WTC11 (cell line): ENCODE measurements at regions not wholly inside any gene's neighbourhood (a gene's known extent, or its start where the extent isn't known, plus 50 kb on each side); places are given as distances from the start of the nearest gene placed in this dataset.

ENCODE experiments used
- ATAC-seq: fragments of 200-7000 bp; cut with Tn5 transposase; 2 replicates; pipeline ENCODE4 v1.10.0; 2021; ENCODE audit warnings: mild to moderate bottlenecking, moderate library complexity
- CTCF ChIA-PET: fragments of 300-600 bp; sonication (Branson Sonifier 250); formaldehyde crosslinking; loops from one replicate; lab custom pipeline; 2021; ENCODE audit warnings: antibody characterized with exemption; lab: Charles Lee
- POLR2A ChIA-PET: fragments of 350-600 bp; sonication (Branson Sonifier 250); formaldehyde crosslinking; loops from one replicate; lab custom pipeline; 2021; ENCODE audit warnings: antibody characterized with exemption; lab: Charles Lee
- DNase-seq: peaks from one replicate; pipeline ENCODE4 v3.0.0; 2021; ENCODE audit warnings: low spot score
- H3K27ac Mint-ChIP-seq: 2 replicates; pipeline ENCODE4 v1.8.0; 2021; ENCODE audit warnings: mixed read lengths
- H3K27me3 Mint-ChIP-seq: 2 replicates; pipeline ENCODE4 v1.8.0; 2021; ENCODE audit warnings: low read depth, mild to moderate bottlenecking, moderate library complexity, mixed read lengths
- H3K36me3 Mint-ChIP-seq: 2 replicates; pipeline ENCODE4 v1.8.0; 2021; ENCODE audit warnings: mixed read lengths
- H3K4me1 Mint-ChIP-seq: 2 replicates; pipeline ENCODE4 v1.8.0; 2022; ENCODE audit warnings: mixed read lengths
- H3K4me3 Mint-ChIP-seq: 2 replicates; pipeline ENCODE4 v1.8.0; 2021; ENCODE audit warnings: mild to moderate bottlenecking, moderate library complexity, mixed read lengths
- H3K9me3 Mint-ChIP-seq: 2 replicates; pipeline ENCODE4 v1.8.0; 2021; ENCODE audit warnings: mixed read lengths
- GRHL2 ChIP-seq: fragments of 250-450 bp; sonication (Bioruptor Pico); IDR thresholded peaks from 2 replicates; pipeline ENCODE4 v1.8.0; 2022; ENCODE audit warnings: mild to moderate bottlenecking, moderate library complexity; ENCODE audit not compliant: insufficient replicate concordance, severe bottlenecking
- GTF2I ChIP-seq: fragments of 250-450 bp; sonication (Bioruptor Pico); conservative IDR thresholded peaks from 2 replicates; pipeline ENCODE4 v1.4.0; 2021; ENCODE audit warnings: mild to moderate bottlenecking
- JAZF1 ChIP-seq: fragments of 250-450 bp; sonication (Bioruptor Pico); IDR thresholded peaks from 2 replicates; pipeline ENCODE4 v1.9.0; 2021; ENCODE audit warnings: moderate library complexity, mild to moderate bottlenecking, inconsistent platforms
- NFATC4 ChIP-seq: fragments of 250-450 bp; sonication (Bioruptor Pico); IDR thresholded peaks from 2 replicates; pipeline ENCODE4 v1.9.0; 2021; ENCODE audit warnings: mild to moderate bottlenecking
- RELA ChIP-seq: sonication (generic); formaldehyde crosslinking; IDR thresholded peaks from 2 replicates; pipeline ENCODE4 v1.8.1; 2022; ENCODE audit warnings: missing genetic modification reagents, mild to moderate bottlenecking, borderline replicate concordance
- SMAD4 ChIP-seq: sonication (generic); formaldehyde crosslinking; IDR thresholded peaks from 2 replicates; pipeline ENCODE4 v1.8.0; 2022; ENCODE audit warnings: mild to moderate bottlenecking, missing genetic modification reagents
- ZNF317 ChIP-seq: sonication (generic); formaldehyde crosslinking; IDR thresholded peaks from 2 replicates; pipeline ENCODE4 v1.8.1; 2023; ENCODE audit warnings: low read depth, mild to moderate bottlenecking, moderate library complexity, missing genetic modification reagents, borderline replicate concordance
- ZNF396 ChIP-seq: fragments of 250-450 bp; sonication (Bioruptor Pico); IDR thresholded peaks from 2 replicates; pipeline ENCODE4 v1.8.0; 2021; ENCODE audit warnings: mild to moderate bottlenecking, moderate library complexity, borderline replicate concordance
- ZNF671 ChIP-seq: fragments of 250-450 bp; sonication (Bioruptor Pico); IDR thresholded peaks from 2 replicates; pipeline ENCODE4 v1.8.0; 2021; ENCODE audit warnings: mild to moderate bottlenecking
- TF ChIP-seq, protein P1 (sequence below): sonication (generic); formaldehyde crosslinking; IDR thresholded peaks from 2 replicates; pipeline ENCODE4 v1.8.1; 2023; ENCODE audit warnings: mild to moderate bottlenecking, missing genetic modification reagents
- TF ChIP-seq, protein P2 (sequence below): sonication (generic); formaldehyde crosslinking; IDR thresholded peaks from 2 replicates; pipeline ENCODE4 v1.8.1; 2023; ENCODE audit warnings: mild to moderate bottlenecking, missing genetic modification reagents, moderate library complexity
- TF ChIP-seq, protein P3 (sequence below): fragments of 250-450 bp; sonication (Bioruptor Pico); IDR thresholded peaks from 2 replicates; pipeline ENCODE4 v1.9.0; 2021; ENCODE audit warnings: mild to moderate bottlenecking
- TF ChIP-seq, protein P4 (sequence below): sonication (generic); formaldehyde crosslinking; IDR thresholded peaks from 2 replicates; pipeline ENCODE4 v1.8.0; 2022; ENCODE audit warnings: mild to moderate bottlenecking, missing genetic modification reagents
- TF ChIP-seq, protein P5 (sequence below): sonication (generic); formaldehyde crosslinking; IDR thresholded peaks from 2 replicates; pipeline ENCODE4 v1.8.1; 2022; ENCODE audit warnings: low read depth, mild to moderate bottlenecking, moderate library complexity, missing genetic modification reagents, borderline replicate concordance
- TF ChIP-seq, protein P6 (sequence below): sonication (generic); formaldehyde crosslinking; IDR thresholded peaks from 2 replicates; pipeline ENCODE4 v1.8.0; 2022; ENCODE audit warnings: mild to moderate bottlenecking, missing genetic modification reagents

DNA sequence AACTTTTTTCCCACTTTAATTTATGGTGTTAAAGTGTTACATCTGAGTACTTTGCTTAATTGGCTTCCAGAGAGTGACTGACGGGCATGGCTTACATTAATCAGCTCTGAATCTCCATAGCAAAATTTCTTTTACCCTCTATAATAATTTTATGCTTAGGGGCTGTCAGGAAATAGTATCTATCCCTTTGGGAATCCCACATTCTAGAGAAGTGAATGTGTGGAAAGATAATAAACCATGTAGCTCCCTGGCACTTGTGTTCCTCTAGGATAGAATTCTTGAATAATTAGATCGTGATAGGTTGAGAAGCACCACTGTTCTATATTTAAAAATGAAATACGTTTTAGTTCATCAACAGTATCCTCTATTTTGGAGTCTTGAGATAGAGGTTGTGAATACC lies 89.6 kb downstream of the DNAJB9 start (continued):
- TF ChIP-seq, protein P1, sequence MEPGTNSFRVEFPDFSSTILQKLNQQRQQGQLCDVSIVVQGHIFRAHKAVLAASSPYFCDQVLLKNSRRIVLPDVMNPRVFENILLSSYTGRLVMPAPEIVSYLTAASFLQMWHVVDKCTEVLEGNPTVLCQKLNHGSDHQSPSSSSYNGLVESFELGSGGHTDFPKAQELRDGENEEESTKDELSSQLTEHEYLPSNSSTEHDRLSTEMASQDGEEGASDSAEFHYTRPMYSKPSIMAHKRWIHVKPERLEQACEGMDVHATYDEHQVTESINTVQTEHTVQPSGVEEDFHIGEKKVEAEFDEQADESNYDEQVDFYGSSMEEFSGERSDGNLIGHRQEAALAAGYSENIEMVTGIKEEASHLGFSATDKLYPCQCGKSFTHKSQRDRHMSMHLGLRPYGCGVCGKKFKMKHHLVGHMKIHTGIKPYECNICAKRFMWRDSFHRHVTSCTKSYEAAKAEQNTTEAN (CRISPR knock-in tag), result no peak
- TF ChIP-seq, protein P2, sequence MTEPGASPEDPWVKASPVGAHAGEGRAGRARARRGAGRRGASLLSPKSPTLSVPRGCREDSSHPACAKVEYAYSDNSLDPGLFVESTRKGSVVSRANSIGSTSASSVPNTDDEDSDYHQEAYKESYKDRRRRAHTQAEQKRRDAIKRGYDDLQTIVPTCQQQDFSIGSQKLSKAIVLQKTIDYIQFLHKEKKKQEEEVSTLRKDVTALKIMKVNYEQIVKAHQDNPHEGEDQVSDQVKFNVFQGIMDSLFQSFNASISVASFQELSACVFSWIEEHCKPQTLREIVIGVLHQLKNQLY (CRISPR knock-in tag), result no peak
- TF ChIP-seq NFATC4 (CRISPR knock-in tag), result no peak
- TF ChIP-seq, protein P3, sequence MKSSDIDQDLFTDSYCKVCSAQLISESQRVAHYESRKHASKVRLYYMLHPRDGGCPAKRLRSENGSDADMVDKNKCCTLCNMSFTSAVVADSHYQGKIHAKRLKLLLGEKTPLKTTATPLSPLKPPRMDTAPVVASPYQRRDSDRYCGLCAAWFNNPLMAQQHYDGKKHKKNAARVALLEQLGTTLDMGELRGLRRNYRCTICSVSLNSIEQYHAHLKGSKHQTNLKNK (CRISPR knock-in tag), result no peak
- TF ChIP-seq ZNF396, result no peak
- no peak for TF ChIP-seq ZNF671 (CRISPR knock-in tag)
- no peak for TF ChIP-seq GRHL2
- TF ChIP-seq JAZF1, result no peak

DNA sequence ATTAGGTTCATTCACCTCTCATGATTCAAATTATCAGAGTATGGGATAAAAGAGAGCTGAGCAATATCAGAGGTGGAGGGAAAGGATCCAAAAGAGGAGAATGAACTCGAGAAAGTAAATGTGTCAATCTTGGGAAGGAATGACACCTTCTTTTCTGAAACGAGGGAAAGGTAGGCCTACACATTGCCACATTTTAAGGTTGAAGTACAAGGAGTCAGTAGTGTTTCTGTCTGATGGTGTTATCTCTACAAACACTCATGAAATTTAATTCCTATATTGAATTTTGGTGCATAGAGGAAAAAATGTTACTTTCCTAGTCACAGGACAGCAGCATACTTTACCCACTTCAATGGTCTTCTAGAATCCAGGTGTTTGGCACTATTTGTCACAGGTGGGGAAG lies 90.2 kb downstream of the DNAJB9 start:
- no peaks in the 10 kb centered on the region for H3K9me3 Mint-ChIP-seq
- no peaks in the 10 kb centered on the region; the same call in 1 of the 2 replicates for H3K27me3 Mint-ChIP-seq
- no peaks in the 10 kb centered on the region for H3K36me3 Mint-ChIP-seq
- H3K4me1 Mint-ChIP-seq, result peaks cover 3% of the 10 kb centered on the region; the same call in 1 of the 2 replicates
- ChIA-PET CTCF (interaction anchor here (0.9 to 1.9 kb wide), 9 partner anchors 18 to 1782 kb away, joined by 3 to 8 read pairs (median 4); no protein-coding TSS in a partner anchor), POLR2A (interaction anchor here (0.6 kb wide), 1 partner anchor 77 kb away, joined by 4 read pairs; no protein-coding TSS in a partner anchor)
- ATAC-seq (no peak), DNase-seq (no peak)
- H3K4me3 Mint-ChIP-seq, result no peak overlapping the region
- H3K27ac Mint-ChIP-seq, result no peak overlapping the region
- TF ChIP-seq, protein P4, sequence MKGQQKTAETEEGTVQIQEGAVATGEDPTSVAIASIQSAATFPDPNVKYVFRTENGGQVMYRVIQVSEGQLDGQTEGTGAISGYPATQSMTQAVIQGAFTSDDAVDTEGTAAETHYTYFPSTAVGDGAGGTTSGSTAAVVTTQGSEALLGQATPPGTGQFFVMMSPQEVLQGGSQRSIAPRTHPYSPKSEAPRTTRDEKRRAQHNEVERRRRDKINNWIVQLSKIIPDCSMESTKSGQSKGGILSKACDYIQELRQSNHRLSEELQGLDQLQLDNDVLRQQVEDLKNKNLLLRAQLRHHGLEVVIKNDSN (CRISPR knock-in tag), result no peak
- no peak for TF ChIP-seq ZNF317
- TF ChIP-seq RELA, result no peak
- TF ChIP-seq, protein P5, sequence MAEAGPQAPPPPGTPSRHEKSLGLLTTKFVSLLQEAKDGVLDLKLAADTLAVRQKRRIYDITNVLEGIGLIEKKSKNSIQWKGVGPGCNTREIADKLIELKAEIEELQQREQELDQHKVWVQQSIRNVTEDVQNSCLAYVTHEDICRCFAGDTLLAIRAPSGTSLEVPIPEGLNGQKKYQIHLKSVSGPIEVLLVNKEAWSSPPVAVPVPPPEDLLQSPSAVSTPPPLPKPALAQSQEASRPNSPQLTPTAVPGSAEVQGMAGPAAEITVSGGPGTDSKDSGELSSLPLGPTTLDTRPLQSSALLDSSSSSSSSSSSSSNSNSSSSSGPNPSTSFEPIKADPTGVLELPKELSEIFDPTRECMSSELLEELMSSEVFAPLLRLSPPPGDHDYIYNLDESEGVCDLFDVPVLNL, result no peak
- TF ChIP-seq, all 79 proteins: peak for 0

DNA sequence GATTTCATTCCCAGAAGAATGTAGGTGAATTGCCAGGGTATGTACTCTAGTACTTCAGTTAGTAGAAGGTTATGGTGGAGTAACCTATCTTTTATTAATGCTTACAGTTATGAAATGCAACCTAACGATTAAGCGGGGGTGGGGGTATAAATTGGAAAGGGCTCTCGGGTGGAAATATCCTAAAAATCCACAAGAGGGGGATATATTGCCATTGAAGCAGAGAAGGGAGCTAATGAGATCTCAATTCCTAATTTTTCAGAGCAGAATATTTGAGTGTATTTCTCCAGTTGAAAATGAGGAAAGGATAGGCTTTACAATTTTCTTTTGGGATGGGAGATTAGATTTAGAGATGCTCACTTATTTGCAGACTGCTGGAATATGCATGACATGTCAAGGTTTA lies 90.8 kb downstream of the DNAJB9 start:
- Mint-ChIP-seq H3K36me3 (no peaks in the 10 kb centered on the region), H3K9me3 (no peaks in the 10 kb centered on the region), H3K4me1 (peaks cover 3% of the 10 kb centered on the region; the same call in 1 of the 2 replicates), H3K27ac (no peak overlapping the region), H3K27me3 (no peaks in the 10 kb centered on the region; the same call in 1 of the 2 replicates), H3K4me3 (no peak overlapping the region)
- POLR2A ChIA-PET, result interaction anchor here (0.6 kb wide), 1 partner anchor 77 kb away, joined by 4 read pairs; no protein-coding TSS in a partner anchor
- no peak for DNase-seq
- CTCF ChIA-PET, result interaction anchor here (0.6 to 1.9 kb wide), 17 partner anchors 18 to 1782 kb away, joined by 3 to 8 read pairs (median 4); no protein-coding TSS in a partner anchor
- TF ChIP-seq GTF2I (CRISPR knock-in tag) (no peak), SMAD4 (CRISPR knock-in tag) (no peak)
- TF ChIP-seq, protein P6, sequence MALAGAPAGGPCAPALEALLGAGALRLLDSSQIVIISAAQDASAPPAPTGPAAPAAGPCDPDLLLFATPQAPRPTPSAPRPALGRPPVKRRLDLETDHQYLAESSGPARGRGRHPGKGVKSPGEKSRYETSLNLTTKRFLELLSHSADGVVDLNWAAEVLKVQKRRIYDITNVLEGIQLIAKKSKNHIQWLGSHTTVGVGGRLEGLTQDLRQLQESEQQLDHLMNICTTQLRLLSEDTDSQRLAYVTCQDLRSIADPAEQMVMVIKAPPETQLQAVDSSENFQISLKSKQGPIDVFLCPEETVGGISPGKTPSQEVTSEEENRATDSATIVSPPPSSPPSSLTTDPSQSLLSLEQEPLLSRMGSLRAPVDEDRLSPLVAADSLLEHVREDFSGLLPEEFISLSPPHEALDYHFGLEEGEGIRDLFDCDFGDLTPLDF (CRISPR knock-in tag), result no peak
- peak; percentile 48; the same call in 1 of the 2 replicates for ATAC-seq
